ENCODE measurements at regions not wholly inside any gene's neighbourhood (a gene's known extent, or its start where the extent isn't known, plus 50 kb on each side); places are given as distances from the start of the nearest gene placed in this dataset.

DNA sequence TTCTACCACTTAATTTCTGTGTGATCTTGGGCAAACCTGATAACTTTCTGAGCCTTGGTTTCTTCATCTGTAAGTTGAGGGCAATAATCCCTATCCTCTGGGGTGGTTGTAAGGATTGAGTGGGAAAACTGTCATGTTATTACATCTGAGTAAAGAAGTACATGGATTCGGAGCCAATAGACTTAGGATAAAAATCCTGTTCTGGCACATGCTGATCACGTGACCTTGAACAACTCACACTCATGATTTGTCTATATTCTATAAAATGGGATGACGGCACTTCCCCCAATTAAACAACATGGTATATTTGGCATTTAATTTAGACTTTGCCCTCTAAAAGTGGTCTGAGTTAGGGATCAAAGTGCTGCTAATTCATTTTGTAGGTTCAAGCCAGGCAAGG is 315.5 kb downstream of the PLPP3 start:
- Histone ChIP-seq H3K4me1 (no peaks in the 10 kb centered on the region), H3K27ac (no peak overlapping the region), H3K4me2 (no peak overlapping the region), H3K4me3 (no peak overlapping the region), H3K9me3 (0 out of 3 replicates have a peak, but pooled peaks cover 4% of the 10 kb centered on the region)
- CTCF ChIA-PET = no interaction called here
- TF ChIP-seq, protein P1, sequence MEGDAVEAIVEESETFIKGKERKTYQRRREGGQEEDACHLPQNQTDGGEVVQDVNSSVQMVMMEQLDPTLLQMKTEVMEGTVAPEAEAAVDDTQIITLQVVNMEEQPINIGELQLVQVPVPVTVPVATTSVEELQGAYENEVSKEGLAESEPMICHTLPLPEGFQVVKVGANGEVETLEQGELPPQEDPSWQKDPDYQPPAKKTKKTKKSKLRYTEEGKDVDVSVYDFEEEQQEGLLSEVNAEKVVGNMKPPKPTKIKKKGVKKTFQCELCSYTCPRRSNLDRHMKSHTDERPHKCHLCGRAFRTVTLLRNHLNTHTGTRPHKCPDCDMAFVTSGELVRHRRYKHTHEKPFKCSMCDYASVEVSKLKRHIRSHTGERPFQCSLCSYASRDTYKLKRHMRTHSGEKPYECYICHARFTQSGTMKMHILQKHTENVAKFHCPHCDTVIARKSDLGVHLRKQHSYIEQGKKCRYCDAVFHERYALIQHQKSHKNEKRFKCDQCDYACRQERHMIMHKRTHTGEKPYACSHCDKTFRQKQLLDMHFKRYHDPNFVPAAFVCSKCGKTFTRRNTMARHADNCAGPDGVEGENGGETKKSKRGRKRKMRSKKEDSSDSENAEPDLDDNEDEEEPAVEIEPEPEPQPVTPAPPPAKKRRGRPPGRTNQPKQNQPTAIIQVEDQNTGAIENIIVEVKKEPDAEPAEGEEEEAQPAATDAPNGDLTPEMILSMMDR (IDR thresholded peaks at IDR 0.05) = no peak
- no peak for TF ChIP-seq CBX8 (IDR thresholded peaks at IDR 0.05)
- no peak for TF ChIP-seq ATOH8 (CRISPR knock-in tag; IDR thresholded peaks at IDR 0.05; ENCODE audit: low read depth)
- TF ChIP-seq TP53 (CRISPR knock-in tag; IDR thresholded peaks at IDR 0.05) = no peak
- TF ChIP-seq POLR2A (IDR thresholded peaks at IDR 0.05; ENCODE audit: low read length) = no peak
- TF ChIP-seq HDAC2 (IDR thresholded peaks at IDR 0.05) = no peak
- no peak for TF ChIP-seq ESRRA (IDR thresholded peaks at IDR 0.05; ENCODE audit: borderline replicate concordance, low read length)
- no peak for TF ChIP-seq RFX5 (IDR thresholded peaks at IDR 0.05)
- FAIRE-seq = no peak
- DNase-seq (ENCODE audit: low read depth in 1 of 2, low spot score in 1 of 2) = no peak
- no peak for ATAC-seq
- POLR2A ChIA-PET = no interaction called here
- WGBS (ENCODE audit: missing lambda C conversion rate) = 65% methylated on average over 3 of the region's 3 CpGs

- no peak overlapping the region for H3K27ac ChIP-seq
- no peaks in the 10 kb centered on the region for H3K4me1 ChIP-seq
- H3K9me3 ChIP-seq = 0 out of 3 replicates have a peak, but pooled peaks cover 4% of the 10 kb centered on the region
- H3K4me3 ChIP-seq = no peak overlapping the region
- 61% methylated on average over 5 of the region's 5 CpGs for WGBS (ENCODE audit: missing lambda C conversion rate)
- ChIA-PET CTCF (no interaction called here), POLR2A (no interaction called here)
- FAIRE-seq (no peak), DNase-seq (ENCODE audit: low read depth in 1 of 2, low spot score in 1 of 2) (no peak), ATAC-seq (no peak)
- no peak overlapping the region for H3K4me2 ChIP-seq
- no peak for TF ChIP-seq HEYL (CRISPR knock-in tag; IDR thresholded peaks at IDR 0.05)
- no peak for TF ChIP-seq MYC (IDR thresholded peaks at IDR 0.05; ENCODE audit: borderline replicate concordance, low read length)
- TF ChIP-seq, protein P1 (IDR thresholded peaks at IDR 0.05) = no peak
- no peak for TF ChIP-seq KDM5A (IDR thresholded peaks at IDR 0.05)
- TF ChIP-seq, protein P2, sequence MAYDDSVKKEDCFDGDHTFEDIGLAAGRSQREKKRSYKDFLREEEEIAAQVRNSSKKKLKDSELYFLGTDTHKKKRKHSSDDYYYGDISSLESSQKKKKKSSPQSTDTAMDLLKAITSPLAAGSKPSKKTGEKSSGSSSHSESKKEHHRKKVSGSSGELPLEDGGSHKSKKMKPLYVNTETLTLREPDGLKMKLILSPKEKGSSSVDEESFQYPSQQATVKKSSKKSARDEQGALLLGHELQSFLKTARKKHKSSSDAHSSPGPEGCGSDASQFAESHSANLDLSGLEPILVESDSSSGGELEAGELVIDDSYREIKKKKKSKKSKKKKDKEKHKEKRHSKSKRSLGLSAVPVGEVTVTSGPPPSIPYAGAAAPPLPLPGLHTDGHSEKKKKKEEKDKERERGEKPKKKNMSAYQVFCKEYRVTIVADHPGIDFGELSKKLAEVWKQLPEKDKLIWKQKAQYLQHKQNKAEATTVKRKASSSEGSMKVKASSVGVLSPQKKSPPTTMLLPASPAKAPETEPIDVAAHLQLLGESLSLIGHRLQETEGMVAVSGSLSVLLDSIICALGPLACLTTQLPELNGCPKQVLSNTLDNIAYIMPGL (CRISPR knock-in tag; IDR thresholded peaks at IDR 0.05; ENCODE audit: borderline replicate concordance) = no peak
- no peak for TF ChIP-seq HOXB13 (CRISPR knock-in tag; IDR thresholded peaks at IDR 0.05; ENCODE audit: low read depth)
- no peak for TF ChIP-seq RAD21 (conservative IDR thresholded peaks at IDR 0.05 in 1 of 2, IDR thresholded peaks at IDR 0.05 in 1 of 2)
Observed at GRCh38 chr1:56258371-56258770, 321.0 kb downstream of the PLPP3 start.

- no peak for TF ChIP-seq HOXB13 (CRISPR knock-in tag; IDR thresholded peaks at IDR 0.05; ENCODE audit: low read depth)
- no peak for TF ChIP-seq NFE2L2 (conservative IDR thresholded peaks at IDR 0.05; ENCODE audit: low read length)
- TF ChIP-seq POLR2AphosphoS2 (conservative IDR thresholded peaks at IDR 0.05; ENCODE audit: low read length) = no peak
- TF ChIP-seq CEBPB (IDR thresholded peaks at IDR 0.05) = no peak
- TF ChIP-seq POLR2A (IDR thresholded peaks at IDR 0.05; ENCODE audit: low read length) = no peak
- no peak for TF ChIP-seq CHD2 (IDR thresholded peaks at IDR 0.05; ENCODE audit: low read length, partially characterized antibody)
- no peak for TF ChIP-seq CBX8 (IDR thresholded peaks at IDR 0.05)
- no peak for TF ChIP-seq EP300 (IDR thresholded peaks at IDR 0.05)
- TF ChIP-seq MYC (IDR thresholded peaks at IDR 0.05; ENCODE audit: borderline replicate concordance, low read length) = no peak
- TF ChIP-seq CHD4 (IDR thresholded peaks at IDR 0.05; ENCODE audit: borderline replicate concordance) = no peak
- TF ChIP-seq, protein P3, sequence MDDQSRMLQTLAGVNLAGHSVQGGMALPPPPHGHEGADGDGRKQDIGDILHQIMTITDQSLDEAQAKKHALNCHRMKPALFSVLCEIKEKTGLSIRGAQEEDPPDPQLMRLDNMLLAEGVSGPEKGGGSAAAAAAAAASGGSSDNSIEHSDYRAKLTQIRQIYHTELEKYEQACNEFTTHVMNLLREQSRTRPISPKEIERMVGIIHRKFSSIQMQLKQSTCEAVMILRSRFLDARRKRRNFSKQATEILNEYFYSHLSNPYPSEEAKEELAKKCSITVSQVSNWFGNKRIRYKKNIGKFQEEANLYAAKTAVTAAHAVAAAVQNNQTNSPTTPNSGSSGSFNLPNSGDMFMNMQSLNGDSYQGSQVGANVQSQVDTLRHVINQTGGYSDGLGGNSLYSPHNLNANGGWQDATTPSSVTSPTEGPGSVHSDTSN (IDR thresholded peaks at IDR 0.05) = no peak
- TF ChIP-seq USF2 (IDR thresholded peaks at IDR 0.05) = no peak
- no peak for TF ChIP-seq EHF (CRISPR knock-in tag; IDR thresholded peaks at IDR 0.05)
- no peak for TF ChIP-seq FOXS1 (CRISPR knock-in tag; IDR thresholded peaks at IDR 0.05)
- ChIA-PET POLR2A (no interaction called here), CTCF (no interaction called here)
- no peak overlapping the region for H3K4me2 ChIP-seq
- H3K4me3 ChIP-seq = no peak overlapping the region
- 0 out of 3 replicates have a peak, but pooled peaks cover 4% of the 10 kb centered on the region for H3K9me3 ChIP-seq
- ATAC-seq (no peak), FAIRE-seq (no peak), DNase-seq (ENCODE audit: low read depth in 1 of 2, low spot score in 1 of 2) (no peak)
- no peak overlapping the region for H3K27ac ChIP-seq
- WGBS (ENCODE audit: missing lambda C conversion rate) = 81% methylated on average over 5 of the region's 5 CpGs
- H3K4me1 ChIP-seq = no peaks in the 10 kb centered on the region
Observed at GRCh38 chr1:56257726-56258125, 321.6 kb downstream of the PLPP3 start.
